HCT116 (cell line): ENCODE measurements at regions not wholly inside any gene's neighbourhood (a gene's known extent, or its start where the extent isn't known, plus 50 kb on each side); places are given as distances from the start of the nearest gene placed in this dataset.

ENCODE experiments used
- ATAC-seq: fragments of 200-7000 bp; cut with Tn5 transposase; 2 replicates; pipeline ENCODE4 v1.9.1; 2020; ENCODE audit warnings: mild to moderate bottlenecking, moderate library complexity
- BruUV-seq: library from RNA; stranded (reverse); fragments of 400-500 nt; replicated peaks from 2 replicates; lab custom pipeline; 2021; lab: Mats Ljungman, UMichigan
- CTCF ChIA-PET: fragments of 300-600 bp; sonication (Branson Sonifier 250); formaldehyde crosslinking; loops from one replicate; lab custom pipeline; 2021; ENCODE audit warnings: antibody characterized with exemption; lab: Charles Lee
- POLR2A ChIA-PET: fragments of 300-600, 350-600 bp; sonication (Branson Sonifier 250); formaldehyde crosslinking; loops from one replicate; lab custom pipeline; 2021; ENCODE audit warnings: antibody characterized with exemption; lab: Charles Lee
- RAD21 ChIA-PET, 2 experiments: fragments of 300-600 bp; sonication (Branson Sonifier 250); formaldehyde crosslinking; loops; one replicate each; lab custom pipeline; 2023; ENCODE audit warnings: low total read pairs in 2 of 2; ENCODE audit not compliant: uncharacterized antibody in 2 of 2, unreplicated experiment in 2 of 2, low non-redundant PET in 1 of 2; lab: Charles Lee
- DNase-seq: peaks from one replicate; pipeline ENCODE4 v3.0.0-alpha.2; 2010; ENCODE audit warnings: low read depth, low spot score
- H2AFZ ChIP-seq: fragments of 200-600 bp; shearing (Covaris generic), sonication (generic); 2 replicates; pipeline ENCODE4 v1.6.1; 2017; ENCODE audit warnings: low read depth, mixed run types, mixed read lengths, antibody characterized with exemption, low read length; ENCODE audit not compliant: poor library complexity, severe bottlenecking
- H3K27ac ChIP-seq: 2 replicates; pipeline ENCODE4 v1.5.1; 2012; ENCODE audit warnings: low read depth, low read length
- H3K27me3 ChIP-seq: fragments of 200-600 bp; sonication (generic); 2 replicates; pipeline ENCODE4 v1.6.1; 2016; ENCODE audit warnings: mixed run types, low read length, mixed read lengths; ENCODE audit not compliant: insufficient read depth
- H3K36me3 ChIP-seq, 2 experiments: fragments of 200-500 bp in 1 of 2; fragments of 200-600 bp in 1 of 2; sonication (Bioruptor generic) in 1 of 2; sonication (generic) in 1 of 2; 2 replicates each; pipeline versions ENCODE4 v1.5.1 to v1.6.1; 2014 to 2016; ENCODE audit warnings: low read length in 2 of 2, inconsistent platforms in 1 of 2, mixed read lengths in 1 of 2, mixed run types in 1 of 2; ENCODE audit not compliant: insufficient read depth in 2 of 2, control insufficient read depth in 1 of 2
- H3K4me1 ChIP-seq, 2 experiments: fragments of 200-600 bp in 1 of 2; sonication (generic) in 1 of 2; 2 replicates each; pipeline versions ENCODE4 v1.5.1 to v1.6.1; 2012 to 2017; ENCODE audit warnings: low read length in 2 of 2, inconsistent platforms in 1 of 2, mild to moderate bottlenecking in 1 of 2, mixed read lengths in 1 of 2, mixed run types in 1 of 2, moderate library complexity in 1 of 2; ENCODE audit not compliant: insufficient read depth in 2 of 2, control insufficient read depth in 1 of 2
- H3K4me2 ChIP-seq: fragments of 200-600 bp; sonication (generic); 2 replicates; pipeline ENCODE4 v1.6.1; 2017; ENCODE audit warnings: mixed run types, low read length, mixed read lengths
- H3K4me3 ChIP-seq, 2 experiments: fragments of 200-600 bp in 1 of 2; sonication (generic) in 1 of 2; replicated peaks in 1 of 2; 2 replicates each; pipeline ENCODE4 v1.5.1; 2011 to 2016; ENCODE audit warnings: low read length in 2 of 2, control low read depth in 1 of 2, low read depth in 1 of 2, mild to moderate bottlenecking in 1 of 2, mixed read lengths in 1 of 2, mixed run types in 1 of 2
- H3K79me2 ChIP-seq: fragments of 200-600 bp; sonication (generic); 2 replicates; pipeline ENCODE4 v1.6.1; 2017; ENCODE audit warnings: mild to moderate bottlenecking, mixed run types, low read length, moderate library complexity, mixed read lengths; ENCODE audit not compliant: insufficient read depth
- H3K9ac ChIP-seq: fragments of 200-600 bp; sonication (generic); 2 replicates; pipeline ENCODE4 v1.6.1; 2016; ENCODE audit warnings: low read length, mixed read lengths
- H3K9me2 ChIP-seq: fragments of 200-600 bp; sonication (generic), shearing (Covaris generic); 2 replicates; pipeline ENCODE4 v1.6.1; 2017; ENCODE audit warnings: mixed run types, mild to moderate bottlenecking, moderate library complexity; ENCODE audit not compliant: insufficient read depth
- H3K9me3 ChIP-seq, 2 experiments: fragments of 200-500 bp in 1 of 2; fragments of 200-600 bp in 1 of 2; sonication (Bioruptor generic) in 1 of 2; sonication (generic) in 1 of 2; 2 replicates each; pipeline ENCODE4 v1.6.1; 2014 to 2017; ENCODE audit warnings: low read length in 2 of 2, mixed read lengths in 2 of 2, inconsistent platforms in 1 of 2, low read depth in 1 of 2, mild to moderate bottlenecking in 1 of 2, mixed run types in 1 of 2, moderate library complexity in 1 of 2; ENCODE audit not compliant: control insufficient read depth in 1 of 2, insufficient read depth in 1 of 2
- H4K20me1 ChIP-seq: fragments of 200-600 bp; sonication (generic), shearing (Covaris generic); 2 replicates; pipeline ENCODE4 v1.6.1; 2017; ENCODE audit warnings: mixed run types, mild to moderate bottlenecking, moderate library complexity; ENCODE audit not compliant: insufficient read depth
- CBX3 ChIP-seq: IDR thresholded peaks from 2 replicates; pipeline ENCODE4 v1.6.1; 2012; ENCODE audit warnings: low read depth
- CEBPB ChIP-seq: IDR thresholded peaks from 2 replicates; pipeline ENCODE4 v1.6.1; 2012; ENCODE audit warnings: low read depth
- EGR1 ChIP-seq: IDR thresholded peaks from 2 replicates; pipeline ENCODE4 v1.6.1; 2012; ENCODE audit warnings: low read depth
- ELF1 ChIP-seq: IDR thresholded peaks from 2 replicates; pipeline ENCODE4 v1.6.1; 2012; ENCODE audit warnings: low read depth, borderline replicate concordance
- EZH2phosphoT487 ChIP-seq: fragments of 200-600 bp; IDR thresholded peaks from 2 replicates; pipeline ENCODE4 v1.6.1; 2018; ENCODE audit warnings: antibody characterized with exemption, borderline replicate concordance
- JUND ChIP-seq: IDR thresholded peaks from 2 replicates; pipeline ENCODE4 v1.6.1; 2012
- POLR2A ChIP-seq: IDR thresholded peaks from 2 replicates; pipeline ENCODE4 v1.7.0; 2011; ENCODE audit warnings: borderline replicate concordance; ENCODE audit not compliant: insufficient read depth, insufficient read length; ENCODE audit errors: extremely low read depth
- POLR2AphosphoS5 ChIP-seq: IDR thresholded peaks from 2 replicates; pipeline ENCODE4 v1.6.1; 2011; ENCODE audit warnings: mild to moderate bottlenecking, low read depth, low read length, moderate library complexity
- SP1 ChIP-seq: IDR thresholded peaks from 2 replicates; pipeline ENCODE4 v1.6.1; 2012; ENCODE audit warnings: low read depth
- SRF ChIP-seq: IDR thresholded peaks from 2 replicates; pipeline ENCODE4 v1.6.1; 2012; ENCODE audit warnings: low read depth
- TCF7L2 ChIP-seq: IDR thresholded peaks from 2 replicates; pipeline ENCODE4 v1.7.0; 2011; ENCODE audit warnings: borderline replicate concordance, inconsistent platforms; ENCODE audit not compliant: insufficient read depth, insufficient read length; ENCODE audit errors: extremely low read depth
- YY1 ChIP-seq: IDR thresholded peaks from 2 replicates; pipeline ENCODE4 v1.6.1; 2011; ENCODE audit warnings: low read length, low read depth, moderate library complexity, mild to moderate bottlenecking; ENCODE audit not compliant: insufficient replicate concordance; ENCODE audit errors: extremely low read depth
- ZFX ChIP-seq: fragments of 450-650 bp; IDR thresholded peaks from 2 replicates; pipeline ENCODE4 v1.6.1; 2017
- ZNF274 ChIP-seq: fragments of 200-500 bp; sonication (Bioruptor generic); IDR thresholded peaks from 2 replicates; pipeline ENCODE4 v1.6.1; 2014; ENCODE audit warnings: mild to moderate bottlenecking, low read depth, low read length, inconsistent platforms
- intact Hi-C: fragments of 100-400 bp; cut with micrococcal nuclease; formaldehyde crosslinking; loops from 2 replicates; pipeline ENCODE4 v1.10.0; 2022
- TF ChIP-seq, protein P1 (sequence below): IDR thresholded peaks from 2 replicates; pipeline ENCODE4 v1.6.1; 2012
- TF ChIP-seq, protein P2 (sequence below): IDR thresholded peaks from 2 replicates; pipeline ENCODE4 v1.6.1; 2012; ENCODE audit warnings: low read depth
- TF ChIP-seq, protein P3 (sequence below): IDR thresholded peaks from 2 replicates; pipeline ENCODE4 v1.6.1; 2011; ENCODE audit warnings: mild to moderate bottlenecking, low read length, moderate library complexity; ENCODE audit not compliant: insufficient replicate concordance; ENCODE audit errors: extremely low read depth
- TF ChIP-seq, protein P4 (sequence below): IDR thresholded peaks from 2 replicates; pipeline ENCODE4 v1.6.1; 2012

DNA sequence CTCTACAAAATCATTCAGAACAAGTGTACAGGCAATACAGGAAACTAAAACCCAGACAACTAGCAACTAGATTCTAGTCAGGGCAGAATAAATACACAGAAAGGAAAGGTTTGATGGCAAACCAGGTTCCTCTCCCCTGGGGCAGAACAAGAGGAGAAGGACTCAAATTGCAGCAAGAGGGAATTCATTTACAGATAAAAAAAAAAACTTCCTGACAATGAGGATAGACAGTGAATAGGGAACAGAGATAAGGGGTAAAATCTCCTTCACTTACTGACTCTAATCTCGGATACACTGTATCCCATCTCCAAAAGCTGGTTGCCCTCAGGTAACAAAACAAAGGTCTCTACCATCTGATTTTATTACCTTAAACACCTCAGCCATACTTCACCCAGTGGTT is 244.0 kb downstream of the SEC61B start:
- Histone ChIP-seq H2AFZ (no peak overlapping the region), H3K9ac (no peak overlapping the region), H3K79me2 (no peaks in the 10 kb centered on the region), H3K9me3 (no peaks in the 10 kb centered on the region), H3K9me2 (no peaks in the 10 kb centered on the region), H3K4me1 (no peaks in the 10 kb centered on the region), H3K4me3 (no peak overlapping the region), H3K36me3 (no peaks in the 10 kb centered on the region), H3K27ac (no peak overlapping the region), H3K4me2 (no peak overlapping the region), H3K27me3 (no peaks in the 10 kb centered on the region), H4K20me1 (no peaks in the 10 kb centered on the region)
- CTCF ChIA-PET: no interaction called here
- intact Hi-C loops: no loop called here
- TF ChIP-seq ZFX (no peak), ZNF274 (no peak), SP1 (no peak), TCF7L2 (no peak), POLR2A (no peak), EGR1 (no peak), JUND (no peak), EZH2phosphoT487 (no peak), CEBPB (no peak), SRF (no peak), CBX3 (no peak), POLR2AphosphoS5 (no peak), ELF1 (no peak), YY1 (no peak)
- TF ChIP-seq, protein P1, sequence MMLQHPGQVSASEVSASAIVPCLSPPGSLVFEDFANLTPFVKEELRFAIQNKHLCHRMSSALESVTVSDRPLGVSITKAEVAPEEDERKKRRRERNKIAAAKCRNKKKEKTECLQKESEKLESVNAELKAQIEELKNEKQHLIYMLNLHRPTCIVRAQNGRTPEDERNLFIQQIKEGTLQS: no peak
- TF ChIP-seq, protein P2, sequence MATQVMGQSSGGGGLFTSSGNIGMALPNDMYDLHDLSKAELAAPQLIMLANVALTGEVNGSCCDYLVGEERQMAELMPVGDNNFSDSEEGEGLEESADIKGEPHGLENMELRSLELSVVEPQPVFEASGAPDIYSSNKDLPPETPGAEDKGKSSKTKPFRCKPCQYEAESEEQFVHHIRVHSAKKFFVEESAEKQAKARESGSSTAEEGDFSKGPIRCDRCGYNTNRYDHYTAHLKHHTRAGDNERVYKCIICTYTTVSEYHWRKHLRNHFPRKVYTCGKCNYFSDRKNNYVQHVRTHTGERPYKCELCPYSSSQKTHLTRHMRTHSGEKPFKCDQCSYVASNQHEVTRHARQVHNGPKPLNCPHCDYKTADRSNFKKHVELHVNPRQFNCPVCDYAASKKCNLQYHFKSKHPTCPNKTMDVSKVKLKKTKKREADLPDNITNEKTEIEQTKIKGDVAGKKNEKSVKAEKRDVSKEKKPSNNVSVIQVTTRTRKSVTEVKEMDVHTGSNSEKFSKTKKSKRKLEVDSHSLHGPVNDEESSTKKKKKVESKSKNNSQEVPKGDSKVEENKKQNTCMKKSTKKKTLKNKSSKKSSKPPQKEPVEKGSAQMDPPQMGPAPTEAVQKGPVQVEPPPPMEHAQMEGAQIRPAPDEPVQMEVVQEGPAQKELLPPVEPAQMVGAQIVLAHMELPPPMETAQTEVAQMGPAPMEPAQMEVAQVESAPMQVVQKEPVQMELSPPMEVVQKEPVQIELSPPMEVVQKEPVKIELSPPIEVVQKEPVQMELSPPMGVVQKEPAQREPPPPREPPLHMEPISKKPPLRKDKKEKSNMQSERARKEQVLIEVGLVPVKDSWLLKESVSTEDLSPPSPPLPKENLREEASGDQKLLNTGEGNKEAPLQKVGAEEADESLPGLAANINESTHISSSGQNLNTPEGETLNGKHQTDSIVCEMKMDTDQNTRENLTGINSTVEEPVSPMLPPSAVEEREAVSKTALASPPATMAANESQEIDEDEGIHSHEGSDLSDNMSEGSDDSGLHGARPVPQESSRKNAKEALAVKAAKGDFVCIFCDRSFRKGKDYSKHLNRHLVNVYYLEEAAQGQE: no peak
- TF ChIP-seq, protein P3, sequence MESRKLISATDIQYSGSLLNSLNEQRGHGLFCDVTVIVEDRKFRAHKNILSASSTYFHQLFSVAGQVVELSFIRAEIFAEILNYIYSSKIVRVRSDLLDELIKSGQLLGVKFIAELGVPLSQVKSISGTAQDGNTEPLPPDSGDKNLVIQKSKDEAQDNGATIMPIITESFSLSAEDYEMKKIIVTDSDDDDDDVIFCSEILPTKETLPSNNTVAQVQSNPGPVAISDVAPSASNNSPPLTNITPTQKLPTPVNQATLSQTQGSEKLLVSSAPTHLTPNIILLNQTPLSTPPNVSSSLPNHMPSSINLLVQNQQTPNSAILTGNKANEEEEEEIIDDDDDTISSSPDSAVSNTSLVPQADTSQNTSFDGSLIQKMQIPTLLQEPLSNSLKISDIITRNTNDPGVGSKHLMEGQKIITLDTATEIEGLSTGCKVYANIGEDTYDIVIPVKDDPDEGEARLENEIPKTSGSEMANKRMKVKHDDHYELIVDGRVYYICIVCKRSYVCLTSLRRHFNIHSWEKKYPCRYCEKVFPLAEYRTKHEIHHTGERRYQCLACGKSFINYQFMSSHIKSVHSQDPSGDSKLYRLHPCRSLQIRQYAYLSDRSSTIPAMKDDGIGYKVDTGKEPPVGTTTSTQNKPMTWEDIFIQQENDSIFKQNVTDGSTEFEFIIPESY: no peak
- TF ChIP-seq, protein P4, sequence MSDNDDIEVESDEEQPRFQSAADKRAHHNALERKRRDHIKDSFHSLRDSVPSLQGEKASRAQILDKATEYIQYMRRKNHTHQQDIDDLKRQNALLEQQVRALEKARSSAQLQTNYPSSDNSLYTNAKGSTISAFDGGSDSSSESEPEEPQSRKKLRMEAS: no peak
- no TSS peak for BruUV-seq
- RAD21 ChIA-PET: no interaction called here
- ATAC-seq (no peak), DNase-seq (no peak)
- POLR2A ChIA-PET: no interaction called here
